H1 (cell line): ENCODE measurements at regions not wholly inside any gene's neighbourhood (a gene's known extent, or its start where the extent isn't known, plus 50 kb on each side); places are given as distances from the start of the nearest gene placed in this dataset.

ENCODE experiments used
- CTCF ChIA-PET: fragments of 300-600 bp; sonication (Branson Sonifier 250); formaldehyde crosslinking; loops from one replicate; lab custom pipeline; 2021; ENCODE audit not compliant: partially characterized antibody; lab: Charles Lee
- POLR2A ChIA-PET: fragments of 300-600 bp; sonication (Branson Sonifier 250); formaldehyde crosslinking; loops from one replicate; lab custom pipeline; 2021; ENCODE audit warnings: inconsistent platforms; ENCODE audit not compliant: partially characterized antibody; lab: Charles Lee
- DNase-seq, 2 experiments: peaks; one replicate each; pipeline versions ENCODE4 v3.0.0 to v3.0.0-alpha.2; 2010 to 2022; ENCODE audit warnings: low spot score in 2 of 2, low read depth in 1 of 2, mixed read lengths in 1 of 2
- FAIRE-seq: peaks from 2 replicates; lab custom pipeline; 2011; peaks lifted over from hg19 to GRCh38; lab: Jason Lieb, UNC
- H2AFZ ChIP-seq: 2 replicates; pipeline ENCODE4 v1.8.1; 2012; ENCODE audit warnings: low read length, inconsistent platforms
- H2AK5ac ChIP-seq: 2 replicates; pipeline ENCODE4 v1.6.1; 2013; ENCODE audit warnings: low read depth, low read length
- H2BK120ac ChIP-seq: replicated peaks from 2 replicates; pipeline ENCODE3; 2013; ENCODE audit warnings: low read depth, low read length, inconsistent platforms
- H2BK12ac ChIP-seq: 2 replicates; pipeline ENCODE4 v1.6.1; 2013; ENCODE audit warnings: low read depth, low read length
- H2BK15ac ChIP-seq: 2 replicates; pipeline ENCODE4 v1.6.1; 2013; ENCODE audit warnings: low read length
- H2BK20ac ChIP-seq: 2 replicates; pipeline ENCODE4 v1.6.1; 2013; ENCODE audit warnings: low read length
- H2BK5ac ChIP-seq: 2 replicates; pipeline ENCODE4 v1.6.1; 2013; ENCODE audit warnings: low read depth, low read length
- H3K14ac ChIP-seq: 2 replicates; pipeline ENCODE4 v1.6.1; 2013; ENCODE audit warnings: inconsistent platforms; ENCODE audit not compliant: insufficient read length
- H3K18ac ChIP-seq: 2 replicates; pipeline ENCODE4 v1.6.1; 2013; ENCODE audit warnings: low read length; ENCODE audit errors: extremely low read depth
- H3K23ac ChIP-seq: 2 replicates; pipeline ENCODE4 v1.6.1; 2013; ENCODE audit warnings: inconsistent platforms; ENCODE audit not compliant: insufficient read length
- H3K23me2 ChIP-seq: 2 replicates; pipeline ENCODE4 v1.6.1; 2013; ENCODE audit warnings: low read depth, low read length
- H3K27ac ChIP-seq: 2 replicates; pipeline ENCODE4 v1.6.1; 2011; ENCODE audit warnings: low read depth, low read length, inconsistent platforms
- H3K27me3 ChIP-seq, 4 experiments: replicated peaks in 1 of 4; 1 replicate in 1 of 4; 2 replicates in 3 of 4; pipeline versions ENCODE4 v1.6.1 to v1.8.1; 2011 to 2013; ENCODE audit warnings: low read length in 3 of 4, mild to moderate bottlenecking in 3 of 4, inconsistent platforms in 2 of 4, mixed read lengths in 2 of 4, moderate library complexity in 1 of 4; ENCODE audit not compliant: control insufficient read depth in 3 of 4, insufficient read depth in 3 of 4; ENCODE audit errors: extremely low read depth in 1 of 4
- H3K36me3 ChIP-seq, 4 experiments: 2 replicates each; pipeline versions ENCODE4 v1.6.1 to v1.8.1; 2011 to 2013; ENCODE audit warnings: mild to moderate bottlenecking in 4 of 4, low read length in 3 of 4, moderate library complexity in 2 of 4, control low read depth in 1 of 4, inconsistent platforms in 1 of 4; ENCODE audit not compliant: insufficient read depth in 4 of 4, control insufficient read depth in 2 of 4
- H3K4ac ChIP-seq: replicated peaks from 2 replicates; pipeline ENCODE3; 2013; ENCODE audit warnings: low read length, low read depth, mixed read lengths, inconsistent platforms; ENCODE audit not compliant: insufficient read length
- H3K4me1 ChIP-seq, 4 experiments: replicated peaks in 1 of 4; 1 replicate in 1 of 4; 2 replicates in 3 of 4; pipeline versions ENCODE4 v1.6.1 to v1.8.1; 2011 to 2013; ENCODE audit warnings: low read length in 3 of 4, inconsistent platforms in 2 of 4, mixed read lengths in 1 of 4; ENCODE audit not compliant: insufficient read depth in 4 of 4, control insufficient read depth in 3 of 4
- H3K4me2 ChIP-seq, 2 experiments: 2 replicates each; pipeline versions ENCODE4 v1.6.1 to v1.8.1; 2011 to 2013; ENCODE audit warnings: low read depth in 2 of 2, low read length in 2 of 2, control low read depth in 1 of 2, inconsistent platforms in 1 of 2, mild to moderate bottlenecking in 1 of 2; ENCODE audit not compliant: insufficient read depth in 1 of 2
- H3K4me3 ChIP-seq, 4 experiments: fragments of 200-600, 300-600 bp in 1 of 4; sonication (generic), shearing (Covaris generic), sonication (Bioruptor Twin) in 1 of 4; 2 replicates each; pipeline versions ENCODE4 v1.5.1 to v1.8.1; 2011 to 2016; ENCODE audit warnings: low read length in 4 of 4, low read depth in 3 of 4, control low read depth in 2 of 4, inconsistent platforms in 2 of 4, mild to moderate bottlenecking in 2 of 4, mixed read lengths in 1 of 4, moderate library complexity in 1 of 4; ENCODE audit not compliant: insufficient read depth in 2 of 4; ENCODE audit errors: extremely low read depth in 1 of 4
- H3K56ac ChIP-seq: replicated peaks from 2 replicates; pipeline ENCODE3; 2013; ENCODE audit warnings: low read depth, mild to moderate bottlenecking, mixed read lengths, low read length, inconsistent platforms; ENCODE audit not compliant: insufficient read length
- H3K79me1 ChIP-seq: 2 replicates; pipeline ENCODE4 v1.6.1; 2013; ENCODE audit warnings: low read depth, low read length, control low read depth
- H3K79me2 ChIP-seq, 2 experiments: 2 replicates each; pipeline versions ENCODE4 v1.6.1 to v1.8.1; 2012 to 2013; ENCODE audit warnings: low read length in 2 of 2, mild to moderate bottlenecking in 2 of 2, inconsistent platforms in 1 of 2; ENCODE audit not compliant: insufficient read depth in 2 of 2, control insufficient read depth in 1 of 2
- H3K9ac ChIP-seq, 4 experiments: replicated peaks in 1 of 4; 1 replicate in 1 of 4; 2 replicates in 3 of 4; pipeline versions ENCODE4 v1.6.1 to v1.8.1; 2011 to 2013; ENCODE audit warnings: low read depth in 3 of 4, low read length in 3 of 4, control low read depth in 2 of 4, mild to moderate bottlenecking in 2 of 4, moderate library complexity in 2 of 4, inconsistent platforms in 1 of 4; ENCODE audit errors: extremely low read depth in 1 of 4
- H3K9me3 ChIP-seq, 2 experiments: 2 replicates each; pipeline versions ENCODE4 v1.6.1 to v1.8.1; 2012 to 2013; ENCODE audit warnings: mild to moderate bottlenecking in 2 of 2, moderate library complexity in 2 of 2, control low read depth in 1 of 2, inconsistent platforms in 1 of 2, low read depth in 1 of 2, low read length in 1 of 2, mixed read lengths in 1 of 2; ENCODE audit not compliant: insufficient read depth in 2 of 2
- H4K20me1 ChIP-seq, 2 experiments: replicated peaks in 1 of 2; 2 replicates each; pipeline versions ENCODE3 to v1.8.1; 2011 to 2013; ENCODE audit warnings: inconsistent platforms in 2 of 2, low read length in 2 of 2, mild to moderate bottlenecking in 1 of 2; ENCODE audit not compliant: insufficient read depth in 2 of 2, control insufficient read depth in 1 of 2
- H4K5ac ChIP-seq: 2 replicates; pipeline ENCODE4 v1.6.1; 2013; ENCODE audit warnings: low read length, low read depth, mixed read lengths, inconsistent platforms; ENCODE audit not compliant: insufficient read length
- H4K8ac ChIP-seq: 2 replicates; pipeline ENCODE4 v1.8.0; 2013; ENCODE audit warnings: mild to moderate bottlenecking, moderate library complexity, low read length, inconsistent platforms; ENCODE audit not compliant: insufficient read depth; ENCODE audit errors: extremely low read depth
- H4K91ac ChIP-seq: replicated peaks from 2 replicates; pipeline ENCODE3; 2013; ENCODE audit warnings: low read length, mixed read lengths, inconsistent platforms; ENCODE audit not compliant: insufficient read length
- BRCA1 ChIP-seq: IDR thresholded peaks from 2 replicates; pipeline ENCODE4 v1.6.1; 2012; ENCODE audit warnings: low read depth, low read length, improper control_type of control experiment
- FOSL1 ChIP-seq: IDR thresholded peaks from 2 replicates; pipeline ENCODE4 v1.6.1; 2011; ENCODE audit warnings: mild to moderate bottlenecking, low read depth, low read length, moderate library complexity; ENCODE audit not compliant: insufficient read depth
- JUND ChIP-seq: IDR thresholded peaks from 2 replicates; pipeline ENCODE4 v1.6.1; 2011; ENCODE audit warnings: mild to moderate bottlenecking, improper control_type of control experiment, low read length
- NANOG ChIP-seq: IDR thresholded peaks from 2 replicates; pipeline ENCODE4 v1.6.1; 2011; ENCODE audit warnings: low read length, low read depth, mild to moderate bottlenecking, inconsistent platforms; ENCODE audit not compliant: insufficient read depth, poor library complexity, severe bottlenecking
- PHF8 ChIP-seq: fragments of 200-600 bp; sonication (generic); conservative IDR thresholded peaks from 2 replicates; pipeline ENCODE4 v1.7.1; 2012; ENCODE audit warnings: low read depth, mild to moderate bottlenecking, inconsistent platforms, low read length, moderate library complexity
- RFX5 ChIP-seq: IDR thresholded peaks from 2 replicates; pipeline ENCODE4 v1.6.1; 2011; ENCODE audit warnings: low read depth, low read length, improper control_type of control experiment, borderline replicate concordance
- SIRT6 ChIP-seq: IDR thresholded peaks from one replicate; pipeline ENCODE4 v1.7.1; 2012; ENCODE audit warnings: low read length, inconsistent platforms
- ZNF274 ChIP-seq: IDR thresholded peaks from 2 replicates; pipeline ENCODE4 v1.7.0; 2012; ENCODE audit warnings: low read length, borderline replicate concordance; ENCODE audit errors: extremely low read depth
- WGBS, 2 experiments: shearing (Covaris generic) in 1 of 2; methylation state at CpG; one replicate each; pipeline versions ENCODE4 v1.1.6 to v1.1.7; 2013 to 2015; ENCODE audit warnings: low lambda C conversion rate in 2 of 2, mixed read lengths in 2 of 2, inconsistent platforms in 1 of 2, low coverage in 1 of 2, missing lambda C conversion rate in 1 of 2; ENCODE audit not compliant: insufficient replicate concordance in 2 of 2, insufficient coverage in 1 of 2, insufficient read length in 1 of 2; ENCODE audit errors: extremely low coverage in 1 of 2, missing lambda C conversion rate in 1 of 2; 5-methylcytosine and 5-hydroxymethylcytosine counted together

DNA sequence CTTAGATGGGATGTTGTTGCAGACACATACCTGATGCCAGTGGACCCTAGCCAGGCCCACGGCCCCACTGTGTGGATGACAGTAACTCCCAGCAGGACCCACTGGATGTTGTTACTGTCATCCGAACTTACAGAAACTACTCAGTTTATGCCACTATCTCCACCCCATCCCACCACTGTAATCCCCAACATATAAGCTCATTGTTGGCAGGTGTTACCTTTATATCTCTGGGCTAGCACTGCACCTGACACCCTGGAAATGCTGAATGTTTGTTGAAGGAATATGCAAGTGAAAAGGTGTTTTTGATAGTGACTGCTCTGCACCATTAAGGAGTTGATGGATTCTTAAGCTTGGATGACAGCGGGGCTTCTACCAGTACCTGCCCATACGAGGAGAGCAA lies 133.5 kb upstream of the ASB18 start:
- Histone ChIP-seq H3K14ac (no peak overlapping the region), H3K23me2 (no peaks in the 10 kb centered on the region), H4K5ac (no peak overlapping the region), H3K36me3 (no peaks in the 10 kb centered on the region), H3K23ac (no peak overlapping the region), H3K4me2 (no peak overlapping the region), H4K8ac (no peak overlapping the region), H3K79me2 (no peaks in the 10 kb centered on the region), H3K27me3 (no peaks in the 10 kb centered on the region), H3K4me1 (peaks cover 0 to 7% (median 3%) of the 10 kb centered on the region in 4 experiments; a peak in 4 of 7 replicates), H3K4ac (no peak overlapping the region), H2BK5ac (no peak overlapping the region), H3K79me1 (no peaks in the 10 kb centered on the region), H3K18ac (no peak overlapping the region)
- ChIA-PET POLR2A (interaction anchor here (1.4 kb wide), 1 partner anchor 8 kb away, joined by 4 read pairs; no protein-coding TSS in a partner anchor), CTCF (interaction anchor here (1.1 to 1.5 kb wide), 2 partner anchors 15 to 44 kb away, joined by 4 read pairs; no protein-coding TSS in a partner anchor)
- WGBS, 2 experiments = 81% methylated on average over 4 of the region's 4 CpGs; no CpG with 5 or more reads in 1 of the 2 experiments
- TF ChIP-seq PHF8 (no peak), FOSL1 (no peak), NANOG (no peak), SIRT6 (no peak), BRCA1 (no peak), JUND (no peak), RFX5 (no peak), ZNF274 (no peak)
- TF ChIP-seq, all 59 proteins: peak for 0
- Histone ChIP-seq H2BK120ac (no peak overlapping the region), H3K27ac (no peak overlapping the region), H3K56ac (no peak overlapping the region), H2BK12ac (no peak overlapping the region), H4K20me1 (no peaks in the 10 kb centered on the region), H3K9me3 (no peaks in the 10 kb centered on the region), H3K9ac (no peak overlapping the region), H2BK15ac (no peak overlapping the region), H4K91ac (no peak overlapping the region), H2AFZ (no peak overlapping the region), H3K4me3 (no peak overlapping the region), H2AK5ac (no peak overlapping the region), H2BK20ac (no peak overlapping the region)
- DNase-seq (no peak), FAIRE-seq (no peak)
